K562 (cell line): ENCODE measurements at regions not wholly inside any gene's neighbourhood (a gene's known extent, or its start where the extent isn't known, plus 50 kb on each side); places are given as distances from the start of the nearest gene placed in this dataset.

ENCODE experiments used
- ARID3A ChIP-seq: IDR thresholded peaks from 2 replicates; pipeline ENCODE4 v1.6.1; 2012; ENCODE audit warnings: low read depth, low read length, improper control_type of control experiment, borderline replicate concordance
- ATF2 ChIP-seq: sonication (generic); formaldehyde crosslinking; IDR thresholded peaks from 2 replicates; pipeline ENCODE4 v1.8.1; 2022; ENCODE audit warnings: missing genetic modification reagents
- E2F4 ChIP-seq: sonication (generic); formaldehyde crosslinking; IDR thresholded peaks from 2 replicates; pipeline ENCODE4 v1.8.0; 2022; ENCODE audit warnings: mild to moderate bottlenecking, low read depth, missing genetic modification reagents
- MEIS2 ChIP-seq: fragments of 450-650 bp; IDR thresholded peaks from 2 replicates; pipeline ENCODE4 v1.6.1; 2014; ENCODE audit warnings: mild to moderate bottlenecking; ENCODE audit not compliant: partially characterized antibody
- SIN3A ChIP-seq, 2 experiments: fragments of 150-350 bp in 1 of 2; IDR thresholded peaks; 2 replicates each; pipeline ENCODE4 v1.6.1; 2011 to 2016; ENCODE audit warnings: borderline replicate concordance in 2 of 2, low read depth in 2 of 2, low read length in 2 of 2, mild to moderate bottlenecking in 2 of 2, moderate library complexity in 2 of 2; ENCODE audit not compliant: control insufficient read depth in 1 of 2
- ZNF274 ChIP-seq: IDR thresholded peaks from 2 replicates; pipeline ENCODE4 v1.6.1; 2011; ENCODE audit warnings: low read depth, mild to moderate bottlenecking, low read length, moderate library complexity, borderline replicate concordance
- ZNF282 ChIP-seq: sonication (generic); formaldehyde crosslinking; IDR thresholded peaks from 2 replicates; pipeline ENCODE4 v1.8.1; 2023; ENCODE audit warnings: missing genetic modification reagents

- TF ChIP-seq ATF2 (CRISPR knock-in tag): no peak
- no peak for TF ChIP-seq ARID3A
- TF ChIP-seq ZNF274: no peak
- no peak for TF ChIP-seq MEIS2
- TF ChIP-seq ZNF282 (CRISPR knock-in tag): no peak
- no peak for TF ChIP-seq E2F4 (CRISPR knock-in tag)
- TF ChIP-seq SIN3A (IDR thresholded peaks at IDR 0.05; ENCODE audit: borderline replicate concordance in 2 of 2, control insufficient read depth in 1 of 2, low read depth in 2 of 2, low read length in 2 of 2): no peak
Observed at GRCh38 chrX:19237901-19238300, 105.8 kb upstream of the PDHA1 start.
